UCSD-AML1 (cell line): ENCODE measurements at regions not wholly inside any gene's neighbourhood (a gene's known extent, or its start where the extent isn't known, plus 50 kb on each side); places are given as distances from the start of the nearest gene placed in this dataset.
"Not testable (repeated sequence)": the region's sequence is repeated elsewhere in the genome, so short reads cannot be mapped to it uniquely, and the experiment has no call there.

Source experiments
- DNase-seq: peaks from one replicate; lab custom pipeline; 2025; ENCODE audit not compliant: unreplicated experiment; lab: John Stamatoyannopoulos, UW

DNA sequence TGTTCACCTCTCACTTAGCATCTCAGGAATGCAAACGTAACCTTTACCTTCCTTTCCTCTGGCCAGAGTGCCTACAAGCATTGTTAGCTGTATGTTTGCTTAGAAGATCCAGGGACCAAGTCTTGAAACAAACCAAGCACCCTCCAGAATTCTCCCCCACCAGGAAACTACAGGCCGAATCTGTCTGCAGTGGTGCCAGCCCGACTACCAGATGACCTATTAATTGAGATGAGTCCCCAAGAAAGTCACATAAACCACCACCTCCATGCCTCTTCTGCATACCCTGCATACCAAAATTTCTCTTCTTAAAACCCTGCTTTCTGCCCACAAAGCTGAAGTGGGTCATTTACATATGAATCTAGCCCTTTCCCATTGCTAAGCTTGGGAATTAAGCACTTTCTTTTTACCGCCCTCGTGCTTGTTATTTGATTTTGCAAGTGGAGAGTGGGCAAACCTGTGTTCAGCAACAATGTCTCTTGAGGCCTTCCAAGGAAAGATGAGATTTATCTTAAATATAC lies 1239.1 kb downstream of the CDH12 start:
- DNase-seq, result no peak

DNA sequence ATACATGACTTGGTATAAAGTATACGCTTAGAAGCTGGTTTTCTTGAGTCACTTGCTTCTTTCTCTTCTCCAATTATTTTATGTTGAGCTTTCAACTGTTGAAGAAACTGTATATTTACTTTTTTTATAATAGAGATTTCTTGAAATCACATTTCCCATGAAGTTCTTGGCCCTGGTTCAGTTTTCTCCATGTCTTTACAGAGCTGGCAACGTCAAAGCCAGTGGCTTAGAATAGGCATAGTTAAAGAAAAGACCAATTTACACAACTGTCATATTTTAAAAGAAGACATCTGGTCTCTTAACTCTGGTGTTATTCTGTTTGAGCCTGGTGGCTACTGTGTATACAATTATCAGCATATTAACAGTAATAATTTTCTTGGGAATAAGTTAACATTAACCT lies 1249.3 kb downstream of the CDH12 start:
- DNase-seq, result no peak

DNA sequence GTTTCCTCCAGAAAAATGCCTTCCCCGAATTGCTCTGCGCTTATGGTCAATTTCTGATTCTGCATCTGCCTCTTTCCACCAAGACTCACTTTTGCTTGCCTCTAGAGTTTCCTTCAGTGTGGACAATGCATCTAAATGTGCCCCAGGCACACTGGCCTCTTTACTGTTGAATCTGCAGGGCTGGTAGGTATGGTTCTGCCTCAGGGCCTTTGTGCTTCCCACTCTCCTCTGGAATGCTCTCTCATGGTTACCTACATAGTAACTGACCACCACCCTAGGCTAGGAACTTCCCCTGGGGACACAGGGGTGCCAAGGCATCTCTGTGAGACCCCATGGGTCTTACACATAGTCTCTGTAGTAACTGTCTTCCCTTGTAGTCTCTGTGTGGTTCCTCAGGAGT lies 1258.6 kb downstream of the CDH12 start:
- no peak for DNase-seq

DNA sequence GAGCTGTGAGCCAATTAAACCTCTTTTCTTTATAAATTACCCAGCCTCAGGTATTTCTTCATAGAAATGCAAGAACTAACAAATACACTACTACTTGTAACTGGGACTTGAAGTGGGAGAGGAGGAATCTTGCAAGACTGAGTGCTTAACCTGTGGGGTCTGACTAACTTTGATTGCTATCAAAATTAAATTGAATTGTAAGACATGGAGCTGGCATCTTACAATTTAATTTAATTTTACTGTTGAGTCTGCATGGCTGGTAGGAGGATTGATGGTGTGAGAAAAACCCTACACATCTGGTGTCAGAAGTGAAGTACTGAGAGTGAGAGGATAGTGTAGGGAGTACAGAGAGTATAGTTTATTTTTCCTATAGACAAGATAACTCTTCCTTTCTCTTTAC lies 1259.9 kb downstream of the CDH12 start:
- DNase-seq, result no peak

DNA sequence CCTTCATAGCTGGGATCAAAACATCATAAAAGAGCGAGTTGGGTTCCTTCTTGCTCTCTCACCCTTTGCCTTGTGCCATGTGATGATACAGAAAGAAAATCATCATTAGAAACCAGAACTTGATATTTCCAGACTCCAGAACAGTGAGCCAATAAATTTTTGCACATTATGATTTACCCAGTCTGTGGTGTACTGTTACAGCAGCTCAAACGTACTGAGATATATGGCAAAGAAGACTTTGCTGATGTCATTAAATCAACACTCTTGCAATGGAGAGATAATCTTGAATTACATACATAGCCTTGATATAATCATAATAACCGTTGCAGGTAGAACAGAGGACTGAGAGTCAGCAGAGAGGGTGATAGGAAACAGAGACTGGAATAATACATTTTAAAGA lies 1271.6 kb downstream of the CDH12 start:
- no peak for DNase-seq

DNA sequence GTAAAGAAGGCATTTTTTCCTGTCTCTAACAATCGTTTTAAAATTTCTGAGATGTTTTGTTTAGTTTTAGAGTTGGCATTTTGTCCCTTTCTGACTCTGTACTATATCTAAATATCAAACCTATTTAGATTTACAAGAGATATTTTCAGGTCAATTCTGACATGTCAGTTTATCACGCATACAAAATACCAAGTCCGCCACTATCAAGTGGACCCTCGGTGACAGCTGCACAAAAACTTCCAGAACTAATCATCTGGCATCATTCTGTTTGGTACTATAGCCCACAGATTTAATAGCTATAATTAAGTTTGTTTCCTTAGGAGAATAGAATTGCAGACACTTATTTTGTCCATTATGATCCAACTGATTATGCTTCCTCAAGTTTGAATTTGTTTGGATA lies 1278.2 kb downstream of the CDH12 start:
- no peak for DNase-seq

DNA sequence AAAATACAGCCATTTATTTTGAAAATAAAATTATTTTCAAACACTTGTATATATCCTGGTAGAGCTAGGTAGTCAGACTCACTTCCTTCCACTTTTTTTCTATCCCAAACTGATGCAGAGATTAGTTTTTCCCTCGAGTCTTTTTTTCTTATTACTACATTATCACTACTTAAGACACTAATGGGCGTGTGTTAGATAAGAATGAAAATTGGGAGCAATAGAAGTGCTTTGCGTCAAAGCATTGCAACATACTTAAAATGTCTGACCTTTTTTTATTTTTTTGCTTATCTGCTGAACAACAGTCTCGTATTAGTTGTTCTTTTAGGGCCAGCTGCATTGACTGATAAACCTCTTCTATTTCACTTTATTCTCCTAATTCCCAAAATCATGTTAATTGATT lies 1278.7 kb downstream of the CDH12 start:
- DNase-seq, result no peak

DNA sequence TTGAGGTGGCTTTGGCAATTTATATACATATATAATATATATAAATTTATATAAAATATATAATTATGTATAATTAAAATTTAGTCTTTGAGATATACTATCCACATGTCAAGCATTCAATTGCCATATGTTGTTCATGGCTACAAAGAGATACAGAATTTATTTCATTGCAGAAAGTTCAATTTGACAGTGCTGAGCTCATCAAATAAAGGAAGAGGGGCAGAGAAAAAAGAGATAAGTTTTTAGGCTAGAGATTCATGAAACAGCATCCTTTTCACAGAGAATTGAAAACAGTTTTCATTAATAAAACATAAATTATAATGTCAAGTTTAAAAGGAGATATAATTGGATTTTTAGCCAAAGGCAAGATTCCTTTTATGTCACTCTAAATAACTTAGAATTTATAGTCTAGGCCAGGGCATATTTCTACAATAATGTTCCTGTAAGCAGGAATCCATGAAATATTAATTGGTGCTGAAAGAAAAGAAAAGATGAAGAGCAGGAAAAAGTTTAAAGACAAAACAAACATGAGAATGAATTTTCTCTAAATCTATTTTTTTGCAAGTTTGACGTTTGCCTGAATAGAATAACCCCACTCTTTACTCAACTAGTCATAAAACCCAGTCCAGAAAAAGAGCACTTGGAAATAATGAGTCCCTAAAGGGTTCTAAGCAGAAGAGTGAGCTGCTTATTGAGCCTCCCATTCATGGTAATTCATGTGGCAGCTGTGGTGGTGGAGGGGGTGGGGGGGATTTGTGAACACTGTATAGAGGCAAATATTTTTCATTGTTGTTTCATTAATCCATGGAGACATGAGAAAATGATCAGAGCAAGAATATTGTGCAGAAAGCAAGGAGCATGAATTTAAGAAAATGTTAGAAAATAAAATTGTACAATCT lies 1279.5 kb downstream of the CDH12 start:
- DNase-seq, result no peak

DNA sequence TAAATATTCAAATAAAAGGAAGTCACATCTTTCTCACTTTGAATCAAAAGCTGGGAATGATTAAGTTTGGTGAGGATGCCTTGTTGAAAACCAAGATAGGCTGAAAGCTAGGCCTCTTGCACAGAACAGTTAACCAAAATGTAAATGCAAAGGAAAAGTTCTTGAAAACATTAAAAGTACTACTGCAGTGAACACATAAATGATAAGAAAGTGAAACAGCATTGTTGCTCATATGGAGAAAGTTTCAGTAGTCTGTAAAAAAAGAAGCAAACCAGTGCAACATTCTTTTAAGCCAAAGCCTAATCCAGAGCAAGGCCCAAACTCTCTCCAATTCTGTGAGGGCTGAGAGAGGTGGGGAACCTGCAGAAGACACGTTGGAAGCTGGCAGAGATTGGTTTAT lies 1281.9 kb downstream of the CDH12 start:
- not testable (repeated sequence) for DNase-seq

DNA sequence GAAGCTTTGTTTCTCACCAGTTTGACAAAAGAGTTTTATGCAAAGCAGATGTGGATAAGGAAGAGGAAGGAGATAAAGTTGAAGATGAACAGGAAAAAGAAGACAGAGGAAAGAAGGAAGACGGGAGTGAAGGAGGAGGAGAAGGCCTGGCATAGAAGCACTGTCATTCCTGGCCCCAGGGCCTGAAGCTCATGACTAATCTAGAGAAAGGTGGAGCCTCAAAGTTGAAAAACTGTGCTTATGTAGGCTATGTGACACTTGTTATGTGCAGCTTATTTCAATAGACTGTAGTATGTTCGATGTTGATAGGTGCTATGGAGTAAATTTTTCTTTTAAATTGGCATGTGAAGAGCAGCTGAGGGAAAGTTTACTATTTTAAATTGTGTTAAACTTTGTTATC lies 1294.0 kb downstream of the CDH12 start:
- not testable (repeated sequence) for DNase-seq

DNA sequence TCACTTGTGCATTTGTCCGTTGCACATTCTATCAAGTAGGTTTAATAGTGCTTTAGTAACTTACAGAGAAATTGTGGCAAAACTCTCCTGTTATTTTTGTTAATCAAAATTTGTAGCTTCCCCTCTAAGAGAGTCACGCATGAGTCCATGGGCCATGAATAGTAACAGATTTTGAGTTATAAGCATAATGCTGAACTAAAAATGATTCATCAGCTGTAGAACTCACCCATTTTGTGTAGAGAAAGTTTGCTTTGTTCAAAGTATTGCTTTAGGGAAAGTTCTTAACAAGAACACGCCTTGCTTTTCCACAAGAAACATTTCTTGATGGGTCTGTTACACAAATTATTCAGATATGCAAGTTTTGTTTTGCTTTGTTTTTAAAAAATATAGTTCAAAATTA lies 1300.9 kb downstream of the CDH12 start:
- DNase-seq, result not testable (repeated sequence)

DNA sequence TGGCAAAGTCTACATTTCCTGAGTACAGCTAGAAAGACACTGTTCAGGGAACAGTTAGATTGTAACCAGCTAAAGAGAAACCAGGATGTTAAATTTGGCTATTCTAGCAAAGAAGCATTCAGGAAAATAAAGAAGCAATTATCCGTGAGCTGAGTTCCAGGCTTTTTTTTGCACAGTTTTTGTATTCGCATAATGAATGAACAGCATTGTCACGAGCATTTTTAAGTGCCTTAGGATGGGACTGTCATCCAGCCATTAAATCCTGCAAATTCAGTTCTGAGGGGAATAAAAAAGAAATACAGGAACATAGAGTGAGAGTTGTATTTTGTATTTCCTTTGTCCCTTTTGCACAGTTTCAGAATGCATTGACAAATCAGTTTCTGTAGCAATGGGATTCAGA lies 1302.2 kb downstream of the CDH12 start:
- not testable (repeated sequence) for DNase-seq

DNA sequence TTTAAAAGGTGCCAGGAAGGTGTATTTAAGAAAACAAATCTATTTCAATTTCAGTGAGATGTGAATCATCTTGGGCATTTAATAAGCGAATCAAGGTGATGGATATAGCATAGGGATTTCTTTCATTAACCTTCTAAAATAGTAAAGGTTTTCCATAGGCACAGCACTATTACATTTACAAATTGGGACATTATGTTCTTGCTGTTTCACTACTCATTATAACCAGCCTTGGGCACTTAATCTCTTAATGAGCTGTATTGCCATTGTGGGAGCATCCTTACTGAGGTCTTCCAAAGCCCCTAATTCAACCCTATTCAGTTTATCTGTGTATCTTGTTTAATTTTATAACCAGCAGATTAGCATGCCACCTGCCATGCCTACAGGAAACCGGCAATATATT lies 1305.5 kb downstream of the CDH12 start:
- DNase-seq, result not testable (repeated sequence)

DNA sequence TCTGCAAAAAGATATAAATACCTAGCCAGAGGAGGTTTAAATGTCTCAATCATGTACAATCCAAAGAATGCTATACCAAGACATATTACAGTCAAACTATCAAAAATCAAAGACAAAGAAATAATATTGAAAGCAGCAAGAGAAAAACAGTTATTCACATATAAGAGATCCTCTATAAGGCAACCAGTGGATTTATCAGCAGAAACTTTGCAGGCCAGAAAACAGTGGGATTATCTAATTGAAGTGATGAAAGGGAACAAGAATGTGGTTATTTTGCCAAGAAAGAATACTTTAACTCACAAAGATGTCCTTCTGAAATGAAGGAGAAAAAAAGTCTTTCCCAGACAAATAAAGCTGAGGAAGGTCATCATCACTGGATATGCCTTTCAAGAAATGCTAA lies 1318.0 kb downstream of the CDH12 start:
- not testable (repeated sequence) for DNase-seq

DNA sequence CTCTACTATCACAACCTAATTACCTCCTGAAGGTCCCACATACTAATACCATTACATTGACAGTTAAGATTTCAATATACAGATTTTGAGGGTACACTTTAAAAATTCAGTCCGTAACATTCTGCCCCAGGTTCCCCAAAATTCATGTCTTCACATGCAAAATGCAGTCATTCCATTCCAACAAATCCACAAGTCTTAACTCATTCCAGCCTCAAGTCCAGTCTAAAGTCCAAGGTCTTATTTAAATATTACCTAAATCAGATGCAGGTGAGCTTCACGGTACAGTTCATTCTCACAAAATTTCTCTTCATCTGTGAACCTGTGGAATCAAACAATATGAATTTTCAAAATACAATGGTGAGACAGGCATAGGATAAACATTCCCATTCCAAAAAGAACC lies 1332.0 kb downstream of the CDH12 start:
- not testable (repeated sequence) for DNase-seq

DNA sequence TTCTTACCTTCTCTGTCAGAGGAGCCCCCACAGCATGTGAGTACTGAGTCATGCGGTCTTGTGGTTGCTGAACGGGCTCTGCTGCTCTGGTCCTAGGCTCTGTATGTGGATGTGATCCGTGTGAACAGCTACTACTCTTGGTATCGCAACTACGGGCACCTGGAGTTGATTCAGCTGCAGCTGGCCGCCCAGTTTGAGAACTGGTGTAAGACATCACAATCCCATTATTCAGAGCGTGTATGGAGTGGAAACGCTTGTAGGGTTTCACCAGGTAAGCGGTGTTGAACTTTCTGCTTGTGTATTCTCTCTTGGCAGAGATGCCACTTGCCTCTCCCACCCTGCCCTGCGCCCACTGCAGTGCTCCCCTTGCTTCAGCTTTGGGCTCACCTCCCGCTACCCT lies 1356.2 kb downstream of the CDH12 start:
- not testable (repeated sequence) for DNase-seq

DNA sequence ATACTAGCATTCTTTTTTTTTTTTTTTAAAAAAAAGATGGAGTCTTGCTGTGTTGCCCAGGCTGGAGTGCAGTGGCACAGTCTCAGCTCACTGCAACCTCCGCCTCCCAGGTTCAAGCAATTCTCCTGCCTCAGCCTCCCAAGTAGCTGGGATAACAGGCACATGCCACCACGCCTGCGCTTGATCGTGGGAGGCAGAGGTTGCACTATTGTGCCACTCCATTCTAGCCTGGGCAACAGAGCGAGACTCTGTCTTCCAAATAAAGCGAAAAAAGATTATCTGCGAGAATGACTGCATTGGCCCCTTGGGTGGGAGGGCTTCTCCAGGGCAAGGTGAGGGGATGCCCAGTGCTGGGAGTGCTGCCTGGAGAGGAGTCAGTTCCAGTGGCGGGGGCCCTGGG lies 1357.1 kb downstream of the CDH12 start:
- DNase-seq, result not testable (repeated sequence)

DNA sequence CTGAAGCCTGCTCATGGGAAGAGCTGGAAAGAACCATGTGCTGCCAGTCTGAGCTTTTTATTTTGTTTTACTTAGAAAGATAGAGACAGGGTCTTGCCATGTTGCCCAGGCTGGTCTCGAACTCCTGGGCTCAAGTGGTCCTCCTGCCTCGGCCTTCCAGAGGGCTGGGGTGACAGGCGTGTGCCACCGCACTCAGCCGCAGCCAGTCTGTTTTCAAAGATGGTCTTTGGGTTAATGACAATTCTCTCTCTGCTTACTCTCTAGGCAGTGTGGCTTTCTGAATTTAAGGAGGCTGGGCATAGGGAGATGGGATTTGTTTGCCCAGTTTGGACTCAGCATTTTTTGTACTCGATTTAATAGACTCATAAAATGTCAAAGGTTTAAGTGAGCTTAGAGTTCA lies 1357.9 kb downstream of the CDH12 start:
- DNase-seq, result not testable (repeated sequence)

DNA sequence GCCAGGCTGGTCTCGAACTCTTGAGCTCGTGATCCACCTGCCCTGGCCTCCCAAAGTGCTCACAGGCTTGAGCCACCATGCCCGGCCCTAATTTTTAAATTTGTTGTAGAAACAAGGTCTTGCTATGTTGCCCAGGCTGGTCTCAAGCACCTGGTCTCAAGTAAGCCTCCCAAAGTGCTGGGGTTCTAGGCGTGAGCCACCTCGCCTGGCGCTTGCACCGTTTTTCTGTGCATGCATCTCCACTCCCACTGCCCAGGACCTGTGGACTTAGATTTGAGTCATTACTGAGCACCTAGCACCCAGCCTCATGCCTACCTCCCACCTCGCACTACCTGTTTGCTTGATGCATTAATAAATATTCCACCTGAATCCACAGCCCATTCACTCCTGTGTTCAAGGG lies 1359.1 kb downstream of the CDH12 start:
- DNase-seq, result not testable (repeated sequence)

DNA sequence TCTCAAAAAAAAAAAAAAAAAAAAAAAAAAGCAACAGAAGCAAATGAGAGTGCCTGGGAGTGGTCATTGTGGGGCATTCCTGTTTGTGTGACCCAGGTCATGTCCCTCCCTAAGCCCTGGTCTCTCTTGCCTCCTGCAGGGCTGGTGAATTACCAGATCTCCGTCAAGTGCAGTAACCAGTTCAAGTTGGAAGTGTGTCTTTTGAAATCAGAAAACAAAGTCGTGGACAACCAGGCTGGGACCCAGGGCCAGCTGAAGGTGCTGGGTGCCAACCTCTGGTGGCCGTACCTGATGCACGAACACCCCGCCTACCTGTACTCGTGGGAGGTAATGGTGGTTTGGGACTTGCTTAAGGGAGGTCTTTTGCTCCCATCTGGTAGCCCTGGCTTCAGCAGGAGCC lies 1362.0 kb downstream of the CDH12 start:
- not testable (repeated sequence) for DNase-seq

DNA sequence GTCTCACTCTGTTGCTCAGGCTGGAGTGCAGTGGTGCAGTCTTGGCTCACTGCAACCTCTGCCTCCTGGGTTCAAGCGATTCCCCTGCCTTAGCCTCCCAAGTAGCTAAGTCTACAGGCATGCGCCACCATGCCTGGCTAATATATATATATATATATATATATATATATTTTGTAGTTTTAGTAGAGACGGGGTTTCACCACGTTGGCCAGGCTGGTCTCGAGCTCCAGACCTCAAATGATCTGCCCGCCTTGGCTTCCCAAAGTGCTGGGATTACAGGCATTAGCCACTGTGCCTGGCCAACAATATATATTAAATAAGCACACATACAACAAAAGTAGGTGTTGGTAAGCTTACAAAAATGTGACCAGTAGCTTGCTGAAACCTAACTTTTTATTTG lies 1364.3 kb downstream of the CDH12 start:
- not testable (repeated sequence) for DNase-seq

DNA sequence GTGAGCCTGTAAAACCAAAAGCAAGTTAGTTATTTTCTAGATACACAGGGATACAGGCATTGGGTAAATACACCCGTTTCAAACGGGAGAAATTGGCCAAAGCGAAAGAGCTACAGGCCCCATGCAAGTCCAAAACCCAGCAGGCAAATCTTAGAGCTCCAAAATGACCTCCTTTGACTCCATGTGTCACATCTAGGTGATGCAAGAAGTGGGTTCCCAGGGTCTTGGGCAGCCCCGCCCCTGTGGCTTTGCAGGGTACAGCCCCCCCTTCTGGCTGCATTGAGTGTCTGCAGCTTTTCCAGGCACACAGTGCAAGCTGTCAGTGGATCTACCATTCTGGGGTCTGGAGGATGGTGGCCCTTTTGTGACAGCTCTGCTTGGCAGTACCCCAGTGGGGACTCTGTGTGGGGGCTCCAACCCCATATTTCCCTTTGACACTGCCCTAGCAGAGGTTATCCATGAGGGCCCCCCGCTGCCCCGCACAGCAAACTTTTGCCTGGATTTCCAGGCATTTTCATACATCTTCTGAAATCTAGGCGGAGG lies 1367.6 kb downstream of the CDH12 start:
- not testable (repeated sequence) for DNase-seq
